ENCODE measurements at regions not wholly inside any gene's neighbourhood (a gene's known extent, or its start where the extent isn't known, plus 50 kb on each side); places are given as distances from the start of the nearest gene placed in this dataset.

DNA sequence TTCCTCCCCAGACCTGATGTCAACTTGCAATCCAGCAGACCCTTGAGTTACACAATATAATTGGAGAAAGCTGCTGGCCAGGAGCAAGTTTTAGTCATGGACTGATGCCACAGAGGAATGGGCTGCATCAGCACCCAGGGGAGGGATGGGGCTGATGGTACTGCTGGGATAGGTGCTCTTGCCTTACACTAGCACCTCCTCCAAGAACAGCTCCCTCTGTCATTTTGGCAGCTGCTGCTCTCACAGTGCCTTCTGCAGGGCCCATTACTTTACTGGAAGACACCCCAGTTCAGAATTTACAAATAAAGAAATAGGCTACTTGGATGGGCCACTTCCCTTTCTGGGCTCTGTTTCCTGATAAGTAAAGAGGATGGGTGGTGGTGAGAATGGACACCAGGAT is 85.3 kb upstream of the RORA start:
- ChIA-PET POLR2A (no interaction called here), SMC1A (ENCODE audit: uncharacterized antibody, unreplicated experiment) (no interaction called here), CTCF (no interaction called here), RAD21 (ENCODE audit: unreplicated experiment) (no interaction called here)
- Histone ChIP-seq H3K27ac (ENCODE audit: control insufficient read depth, insufficient read depth) (no peak overlapping the region), H3K79me2 (ENCODE audit: control insufficient read depth, insufficient read depth, low read length) (no peaks in the 10 kb centered on the region), H3K4me1 (ENCODE audit: control insufficient read depth, insufficient read depth, low read length) (no peaks in the 10 kb centered on the region), H3K36me3 (ENCODE audit: control insufficient read depth in 2 of 2, insufficient read depth in 2 of 2, low read length in 1 of 2) (no peaks in the 10 kb centered on the region), H3K9ac (ENCODE audit: control insufficient read depth, insufficient read depth, low read length) (no peak overlapping the region), H3K4me3 (no peak overlapping the region), H2AFZ (ENCODE audit: control insufficient read depth, low read depth, low read length) (no peak overlapping the region), H3K9me3 (replicated peaks; ENCODE audit: control insufficient read depth, insufficient read depth, low read length) (no peaks in the 10 kb centered on the region), H4K20me1 (ENCODE audit: control insufficient read depth, insufficient read depth) (no peaks in the 10 kb centered on the region), H3K4me2 (ENCODE audit: control insufficient read depth, insufficient read depth) (no peak overlapping the region), H3K27me3 (replicated peaks in 1 of 2; ENCODE audit: control insufficient read depth in 2 of 2, insufficient read depth in 2 of 2, low read length in 1 of 2) (no peaks in the 10 kb centered on the region)
- DNase-seq (ENCODE audit: low read depth, low spot score): no peak
- no peak for ATAC-seq
- intact Hi-C loops (cut with micrococcal nuclease; ENCODE audit: unreplicated experiment) (no loop called here), in situ Hi-C loops (cut with MboI) (no loop called here)
- BruUV-seq (replicated peaks): no TSS peak
- TF ChIP-seq ATF3 (IDR thresholded peaks at IDR 0.05; ENCODE audit: borderline replicate concordance, extremely low read depth, low read depth, low read length): no peak
- no peak for TF ChIP-seq RBBP5 (conservative IDR thresholded peaks at IDR 0.05)
- no peak for TF ChIP-seq FOXK2 (IDR thresholded peaks at IDR 0.05)
- no peak for TF ChIP-seq PKNOX1 (IDR thresholded peaks at IDR 0.05)
- TF ChIP-seq NR2C1 (IDR thresholded peaks at IDR 0.05): no peak
- no peak for TF ChIP-seq SPI1 (IDR thresholded peaks at IDR 0.05; ENCODE audit: borderline replicate concordance, insufficient read depth, low read depth, low read length)
- no peak for TF ChIP-seq SREBF2 (IDR thresholded peaks at IDR 0.05; ENCODE audit: low read length)
- no peak for TF ChIP-seq GABPA (IDR thresholded peaks at IDR 0.05; ENCODE audit: low read depth)
- no peak for TF ChIP-seq BHLHE40 (IDR thresholded peaks at IDR 0.05; ENCODE audit: borderline replicate concordance in 1 of 2, low read depth in 2 of 2, low read length in 1 of 2)
- no peak for FAIRE-seq
